ENCODE measurements at regions not wholly inside any gene's neighbourhood (a gene's known extent, or its start where the extent isn't known, plus 50 kb on each side); places are given as distances from the start of the nearest gene placed in this dataset.

GRCh38 chr9:134487066-134487710 is 154.4 kb upstream of the COL5A1 start:
- no peak for DNase-seq

- DNase-seq, result no peak
Measured at GRCh38 chr9:134488331-134489280, 153.0 kb upstream of the COL5A1 start.

GRCh38 chr9:134489621-134490408 is 151.8 kb upstream of the COL5A1 start:
- no peak for DNase-seq

GRCh38 chr9:134490446-134490845 is 151.2 kb upstream of the COL5A1 start:
- no peak for DNase-seq

- no peak for DNase-seq
Measured at GRCh38 chr9:134491196-134491835, 150.3 kb upstream of the COL5A1 start.

GRCh38 chr9:134491856-134492255 is 149.7 kb upstream of the COL5A1 start:
- DNase-seq, result no peak

- DNase-seq, result no peak
Measured at GRCh38 chr9:134492281-134492691, 149.3 kb upstream of the COL5A1 start.

GRCh38 chr9:134492721-134493460 is 148.7 kb upstream of the COL5A1 start:
- DNase-seq, result no peak

- no peak for DNase-seq
Measured at GRCh38 chr9:134493461-134494272, 147.9 kb upstream of the COL5A1 start.

GRCh38 chr9:134494273-134494815 is 147.3 kb upstream of the COL5A1 start:
- no peak for DNase-seq

- DNase-seq, result no peak
Measured at GRCh38 chr9:134494905-134495304, 146.7 kb upstream of the COL5A1 start.

GRCh38 chr9:134495881-134496412 is 145.7 kb upstream of the COL5A1 start:
- no peak for DNase-seq

- DNase-seq, result no peak
Measured at GRCh38 chr9:134496413-134497282, 145.0 kb upstream of the COL5A1 start.

- DNase-seq, result no peak
Measured at GRCh38 chr9:134497283-134497860, 144.2 kb upstream of the COL5A1 start.

- DNase-seq, result no peak
Measured at GRCh38 chr9:134498814-134499166, 142.8 kb upstream of the COL5A1 start.

GRCh38 chr9:134500931-134501760 is 140.5 kb upstream of the COL5A1 start:
- no peak for DNase-seq

GRCh38 chr9:134501761-134502265 is 139.8 kb upstream of the COL5A1 start:
- no peak for DNase-seq
